WTC11 (cell line): ENCODE measurements at regions not wholly inside any gene's neighbourhood (a gene's known extent, or its start where the extent isn't known, plus 50 kb on each side); places are given as distances from the start of the nearest gene placed in this dataset.

Experiments used
- CTCF ChIP-seq: fragments of 200-600 bp; IDR thresholded peaks from 2 replicates; pipeline ENCODE4 v1.8.0; 2022; ENCODE audit warnings: antibody characterized with exemption
- ZNF281 ChIP-seq: sonication (generic); formaldehyde crosslinking; IDR thresholded peaks from 2 replicates; pipeline ENCODE4 v1.8.0; 2023; ENCODE audit warnings: mild to moderate bottlenecking, missing genetic modification reagents
- TF ChIP-seq, protein P1 (sequence below): fragments of 250-450 bp; sonication (Bioruptor Pico); IDR thresholded peaks from 2 replicates; pipeline ENCODE4 v1.9.0; 2021; ENCODE audit warnings: mild to moderate bottlenecking, borderline replicate concordance

DNA sequence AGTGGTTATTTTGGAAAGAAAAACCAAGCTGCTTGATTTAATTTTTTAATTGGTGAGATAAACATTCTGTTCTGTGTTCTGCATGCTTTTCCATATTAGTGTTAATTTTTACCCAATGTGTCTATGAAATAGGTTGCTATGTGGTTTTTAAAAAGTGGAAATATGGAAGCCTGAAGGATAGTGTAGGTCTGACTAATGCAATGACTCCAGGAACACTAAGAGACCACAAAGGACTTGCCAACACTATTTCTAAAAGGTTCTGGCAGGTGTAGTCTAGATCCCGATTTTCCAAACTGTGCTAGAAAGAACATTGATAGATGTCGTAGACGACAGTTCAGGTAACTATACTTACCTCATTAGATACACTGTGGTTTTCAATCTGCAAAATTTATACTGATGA lies 877.4 kb upstream of the GOT2 start:
- TF ChIP-seq, protein P1, sequence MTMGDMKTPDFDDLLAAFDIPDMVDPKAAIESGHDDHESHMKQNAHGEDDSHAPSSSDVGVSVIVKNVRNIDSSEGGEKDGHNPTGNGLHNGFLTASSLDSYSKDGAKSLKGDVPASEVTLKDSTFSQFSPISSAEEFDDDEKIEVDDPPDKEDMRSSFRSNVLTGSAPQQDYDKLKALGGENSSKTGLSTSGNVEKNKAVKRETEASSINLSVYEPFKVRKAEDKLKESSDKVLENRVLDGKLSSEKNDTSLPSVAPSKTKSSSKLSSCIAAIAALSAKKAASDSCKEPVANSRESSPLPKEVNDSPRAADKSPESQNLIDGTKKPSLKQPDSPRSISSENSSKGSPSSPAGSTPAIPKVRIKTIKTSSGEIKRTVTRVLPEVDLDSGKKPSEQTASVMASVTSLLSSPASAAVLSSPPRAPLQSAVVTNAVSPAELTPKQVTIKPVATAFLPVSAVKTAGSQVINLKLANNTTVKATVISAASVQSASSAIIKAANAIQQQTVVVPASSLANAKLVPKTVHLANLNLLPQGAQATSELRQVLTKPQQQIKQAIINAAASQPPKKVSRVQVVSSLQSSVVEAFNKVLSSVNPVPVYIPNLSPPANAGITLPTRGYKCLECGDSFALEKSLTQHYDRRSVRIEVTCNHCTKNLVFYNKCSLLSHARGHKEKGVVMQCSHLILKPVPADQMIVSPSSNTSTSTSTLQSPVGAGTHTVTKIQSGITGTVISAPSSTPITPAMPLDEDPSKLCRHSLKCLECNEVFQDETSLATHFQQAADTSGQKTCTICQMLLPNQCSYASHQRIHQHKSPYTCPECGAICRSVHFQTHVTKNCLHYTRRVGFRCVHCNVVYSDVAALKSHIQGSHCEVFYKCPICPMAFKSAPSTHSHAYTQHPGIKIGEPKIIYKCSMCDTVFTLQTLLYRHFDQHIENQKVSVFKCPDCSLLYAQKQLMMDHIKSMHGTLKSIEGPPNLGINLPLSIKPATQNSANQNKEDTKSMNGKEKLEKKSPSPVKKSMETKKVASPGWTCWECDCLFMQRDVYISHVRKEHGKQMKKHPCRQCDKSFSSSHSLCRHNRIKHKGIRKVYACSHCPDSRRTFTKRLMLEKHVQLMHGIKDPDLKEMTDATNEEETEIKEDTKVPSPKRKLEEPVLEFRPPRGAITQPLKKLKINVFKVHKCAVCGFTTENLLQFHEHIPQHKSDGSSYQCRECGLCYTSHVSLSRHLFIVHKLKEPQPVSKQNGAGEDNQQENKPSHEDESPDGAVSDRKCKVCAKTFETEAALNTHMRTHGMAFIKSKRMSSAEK (CRISPR knock-in tag): no peak
- no peak for TF ChIP-seq CTCF
- no peak for TF ChIP-seq ZNF281 (CRISPR knock-in tag)
